Activated CD8-positive, alpha-beta memory T cell treated with anti-CD3 and anti-CD28 coated beads, Interleukin-2, amount 50 U/mL, for 24 hours (primary cell): ENCODE measurements at regions not wholly inside any gene's neighbourhood (a gene's known extent, or its start where the extent isn't known, plus 50 kb on each side); places are given as distances from the start of the nearest gene placed in this dataset.

ENCODE experiments used
- DNase-seq: peaks from one replicate; pipeline ENCODE4 v3.0.0-alpha.2; 2020; ENCODE audit errors: extremely low read depth

DNA sequence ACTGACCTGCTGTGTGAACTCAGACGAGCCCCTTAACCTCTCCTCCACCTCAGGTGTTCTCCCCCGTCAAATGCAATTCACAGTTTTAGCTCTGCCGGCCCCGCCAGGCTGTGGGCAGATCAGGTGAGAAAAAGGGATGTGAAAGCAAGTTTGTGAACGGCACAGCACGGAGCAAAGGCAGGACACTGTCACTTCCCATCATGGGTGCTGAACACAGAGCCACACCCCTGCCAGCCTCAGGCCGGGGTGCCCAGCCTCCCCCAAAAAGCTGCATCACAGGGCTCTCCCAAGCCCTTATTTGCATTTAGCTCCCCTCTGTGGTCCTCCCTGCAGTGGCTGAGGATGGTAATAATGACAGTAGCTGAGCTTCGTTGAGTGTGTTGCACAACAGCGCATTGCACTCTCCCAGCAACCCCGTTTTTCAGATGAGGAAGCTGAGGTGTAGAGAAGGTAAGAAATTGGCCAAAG is 88.8 kb upstream of the TNRC6C start:
- no peak for DNase-seq

- no peak for DNase-seq
Measured at GRCh38 chr17:77872199-77872598, 86.3 kb upstream of the TNRC6C start.

GRCh38 chr17:77872714-77873499 is 85.6 kb upstream of the TNRC6C start:
- DNase-seq, result no peak

DNA sequence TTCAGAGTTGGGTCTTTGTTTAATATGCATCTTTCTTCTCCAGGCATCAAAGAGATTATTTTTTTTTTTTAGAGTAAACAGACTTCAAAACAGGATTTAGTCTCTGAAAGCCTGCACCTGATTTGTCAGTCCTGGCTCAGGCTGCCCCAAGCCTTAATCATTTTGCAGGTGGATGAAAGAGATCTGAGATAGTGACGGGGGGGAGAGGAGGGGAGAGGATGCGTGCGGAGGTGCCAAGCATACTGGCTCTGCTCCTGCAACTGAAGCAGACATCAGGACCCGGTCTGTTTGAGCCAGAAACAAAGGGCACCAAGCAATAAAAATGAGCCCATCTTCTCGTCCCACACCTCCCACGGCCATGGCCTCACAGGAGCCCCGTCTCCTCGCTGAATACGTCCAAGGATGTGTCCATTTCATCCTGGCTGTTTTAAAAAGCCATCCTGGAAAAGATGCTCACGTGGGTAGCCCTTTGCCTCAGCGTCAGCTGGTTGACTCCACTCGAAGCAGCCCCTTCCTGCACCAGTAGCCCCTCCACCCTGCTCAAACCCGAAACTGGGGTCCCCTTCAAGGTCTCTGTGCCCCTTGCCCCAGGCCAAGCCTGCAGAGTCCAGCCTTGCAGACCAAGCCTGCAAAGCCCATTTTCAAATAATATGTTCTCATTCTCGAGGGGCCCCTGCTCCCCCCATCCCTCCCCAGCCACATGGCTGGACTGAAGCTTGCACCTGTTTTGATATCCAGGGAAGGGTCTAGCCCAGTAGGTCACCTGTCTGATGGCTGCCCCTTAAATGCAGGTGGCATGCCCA is 84.8 kb upstream of the TNRC6C start:
- DNase-seq, result no peak

- no peak for DNase-seq
Measured at GRCh38 chr17:77874303-77875050, 84.0 kb upstream of the TNRC6C start.

DNA sequence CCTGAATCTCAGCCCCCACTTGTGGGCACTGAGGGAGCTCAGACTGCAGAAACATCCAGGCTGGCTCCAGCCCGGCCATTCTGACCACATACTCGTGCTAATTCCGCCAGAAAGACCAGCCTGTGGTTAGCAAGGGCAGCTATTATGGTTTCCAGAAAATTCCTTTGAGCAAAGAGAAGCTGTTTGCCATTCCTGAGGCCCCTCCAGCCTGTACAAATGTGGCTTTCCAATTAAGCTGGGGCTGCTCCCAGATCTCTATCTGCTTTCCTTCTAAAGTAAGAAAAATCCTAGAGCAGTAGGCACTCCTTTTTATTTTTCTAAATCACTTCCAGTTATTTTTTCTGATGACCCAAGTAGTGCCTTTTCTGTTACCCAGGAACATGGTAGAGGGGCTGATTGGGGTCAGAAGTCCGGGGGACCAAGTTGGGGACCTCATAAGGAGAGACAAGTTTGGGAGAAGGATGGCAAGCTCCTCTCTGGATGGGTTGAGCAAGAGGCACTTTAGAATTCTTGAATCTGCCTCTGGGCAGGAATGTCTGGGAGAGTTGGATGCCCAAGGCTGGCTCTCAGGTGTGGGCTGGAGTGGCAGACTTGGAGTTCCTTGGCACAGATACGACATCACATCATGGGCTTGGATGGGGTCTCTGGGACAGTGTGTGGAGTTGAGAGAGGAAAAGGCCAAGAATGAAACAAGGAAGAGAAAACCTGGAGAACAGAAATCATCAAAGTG is 83.3 kb upstream of the TNRC6C start:
- no peak for DNase-seq

DNA sequence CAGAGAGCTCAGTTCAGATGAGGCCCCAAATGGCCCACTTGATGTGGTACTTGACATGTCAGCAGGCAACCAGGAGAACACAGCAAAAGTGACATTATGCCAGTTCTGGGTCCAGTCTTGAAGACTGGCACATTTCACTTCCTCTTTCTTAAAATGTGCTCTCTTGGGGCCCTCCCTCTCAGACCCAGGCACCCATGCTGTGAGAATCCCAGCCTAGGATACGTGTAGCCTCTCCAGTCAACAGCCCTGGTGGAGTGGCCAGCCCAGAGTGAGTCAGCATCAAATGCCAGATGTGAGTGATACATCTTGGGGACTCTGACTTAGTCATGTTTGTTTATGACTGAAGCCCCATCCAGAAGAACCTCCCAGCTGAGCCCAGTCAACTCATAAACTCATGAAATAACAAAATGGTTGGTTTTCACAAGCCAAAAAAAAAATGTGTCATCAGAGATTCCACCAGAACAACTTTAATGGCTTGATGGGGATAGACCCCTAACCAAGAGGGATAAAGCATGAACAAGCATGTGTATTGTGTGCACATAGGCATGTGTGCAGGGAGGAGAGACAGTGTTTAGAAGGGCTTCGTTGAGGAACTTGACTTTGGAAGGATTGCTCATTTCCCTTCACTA is 82.5 kb upstream of the TNRC6C start:
- DNase-seq, result no peak

DNA sequence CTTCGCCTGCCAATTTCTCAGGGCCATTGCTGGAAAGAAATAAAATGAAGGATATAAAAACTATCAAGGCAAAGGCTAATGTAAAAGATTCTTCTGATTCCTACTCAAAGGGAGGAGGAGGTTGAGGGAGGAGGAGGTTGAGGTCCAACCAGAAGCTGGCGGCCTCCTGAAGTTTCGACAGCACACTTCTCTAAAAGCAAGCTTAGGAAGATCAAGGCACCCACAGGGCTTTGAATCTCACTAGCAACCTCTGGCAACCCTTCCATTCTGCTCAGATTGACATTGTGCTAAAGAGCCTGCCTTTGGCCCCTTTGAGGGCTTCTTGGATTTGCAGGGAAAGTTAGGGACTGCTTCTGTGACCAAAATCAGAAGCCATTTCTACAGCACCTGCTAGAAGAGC is 81.5 kb upstream of the TNRC6C start:
- no peak for DNase-seq

GRCh38 chr17:77877646-77878355 is 80.7 kb upstream of the TNRC6C start:
- DNase-seq, result no peak

DNA sequence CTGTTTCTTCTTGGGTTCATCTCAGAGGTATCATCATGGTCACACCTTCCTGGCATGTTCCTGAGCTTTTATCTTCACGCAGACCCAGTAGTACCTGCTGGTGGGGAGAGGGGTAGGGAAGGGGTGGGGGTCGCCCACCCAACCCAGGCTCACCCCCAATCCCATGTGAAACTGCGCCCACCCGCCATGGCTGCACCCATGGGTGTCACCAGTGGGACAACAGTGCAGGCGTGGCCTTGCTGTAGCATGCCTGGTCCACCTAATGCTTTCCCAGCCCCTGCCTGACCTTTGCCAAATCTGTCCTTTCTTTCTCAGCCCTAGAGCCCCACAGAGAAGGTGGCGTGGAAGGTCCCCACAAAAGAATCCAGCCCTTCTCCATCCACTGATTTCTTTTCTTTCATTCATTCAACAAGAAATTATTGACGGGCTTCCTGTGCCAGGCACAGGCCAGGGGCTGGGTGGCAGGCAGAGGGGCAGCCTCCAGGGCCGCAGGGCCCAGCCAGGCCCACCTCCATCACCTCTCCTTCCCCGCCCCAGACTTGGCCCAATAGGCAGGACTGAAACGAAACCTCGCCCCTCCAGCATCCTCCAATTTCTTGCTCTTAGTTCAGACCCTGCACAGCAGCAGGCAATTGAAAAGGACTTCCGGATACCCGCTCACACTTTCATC is 79.1 kb upstream of the TNRC6C start:
- DNase-seq, result no peak

GRCh38 chr17:77879896-77880280 is 78.6 kb upstream of the TNRC6C start:
- no peak for DNase-seq

- no peak for DNase-seq
Measured at GRCh38 chr17:77880711-77881450, 77.6 kb upstream of the TNRC6C start.

DNA sequence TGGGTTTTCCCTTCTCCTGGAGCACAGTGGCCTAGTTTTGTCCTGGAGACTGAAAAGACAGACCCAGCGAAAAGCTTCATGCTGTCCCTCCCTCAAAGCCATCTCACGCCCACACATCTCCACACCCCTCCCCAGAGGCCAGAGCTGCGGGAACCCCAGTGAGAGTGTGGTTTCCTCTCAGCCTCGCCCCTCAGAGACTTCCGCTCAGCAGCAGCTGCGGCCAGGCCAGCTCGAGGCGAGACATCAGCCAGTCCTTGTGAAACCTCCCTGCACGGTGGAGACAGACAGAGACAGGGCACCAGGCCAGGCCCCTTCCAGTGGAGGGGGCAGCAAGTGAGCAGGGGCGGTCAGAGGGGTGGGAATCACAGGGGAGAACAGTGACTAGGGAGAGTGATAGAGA is 77.0 kb upstream of the TNRC6C start:
- DNase-seq, result no peak

GRCh38 chr17:77882040-77882439 is 76.5 kb upstream of the TNRC6C start:
- DNase-seq, result no peak

DNA sequence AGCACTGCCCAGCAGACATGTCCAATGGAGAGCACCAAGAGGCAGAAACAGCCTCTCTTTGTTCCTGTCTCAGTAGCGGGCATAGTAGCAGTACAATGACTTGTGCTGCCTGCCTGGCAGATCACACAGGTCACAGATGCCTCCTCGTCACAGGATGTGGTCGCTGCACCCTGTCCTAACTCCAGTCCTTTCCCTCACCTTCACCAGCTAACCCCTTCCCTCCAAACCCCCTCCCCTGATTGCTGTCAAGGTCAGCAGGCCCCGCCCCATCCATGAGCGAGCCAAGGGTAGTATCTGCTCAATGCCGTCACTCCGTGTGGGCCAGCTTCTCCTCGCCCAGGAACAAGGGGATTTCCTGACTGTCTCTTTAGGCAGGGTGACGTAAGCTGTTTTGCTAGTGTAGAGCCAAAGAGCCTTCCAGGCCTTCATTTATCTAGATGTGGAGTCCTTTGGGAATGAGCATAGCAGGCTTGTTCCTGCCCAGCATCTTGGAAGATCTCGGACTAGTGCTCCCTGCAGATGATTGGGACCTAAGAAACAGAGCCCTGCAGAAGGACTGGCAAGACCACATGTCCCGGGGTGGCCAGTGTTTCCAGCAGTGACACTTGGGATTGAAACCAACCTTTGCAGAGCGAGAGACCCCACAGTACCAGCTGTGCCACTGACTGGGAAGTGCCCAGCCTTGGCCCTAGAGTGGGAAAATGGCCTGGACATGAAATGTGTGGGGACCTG is 75.9 kb upstream of the TNRC6C start:
- peak; percentile 44 for DNase-seq

DNA sequence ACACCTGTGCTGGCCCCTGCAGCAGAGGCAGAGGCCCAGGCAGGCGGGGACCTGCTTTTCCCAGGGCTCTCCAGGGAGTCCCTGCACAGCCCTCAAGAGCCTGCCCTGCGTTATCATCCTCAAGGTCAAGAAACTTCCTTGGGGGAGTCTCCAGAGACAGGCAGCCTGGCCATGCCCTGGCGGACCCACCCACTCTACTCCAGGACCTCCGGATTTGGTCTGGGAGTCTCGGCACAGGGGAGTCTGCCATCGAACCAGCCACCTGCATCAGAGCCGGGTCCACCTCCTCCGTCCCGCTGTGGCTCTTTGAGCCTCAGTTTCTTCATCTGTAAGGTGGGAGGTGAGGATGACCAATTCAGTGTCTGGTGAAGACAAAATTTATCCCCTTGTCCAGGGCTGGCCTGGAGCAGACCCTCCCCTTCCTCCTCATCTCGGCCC is 75.3 kb upstream of the TNRC6C start:
- no peak for DNase-seq

DNA sequence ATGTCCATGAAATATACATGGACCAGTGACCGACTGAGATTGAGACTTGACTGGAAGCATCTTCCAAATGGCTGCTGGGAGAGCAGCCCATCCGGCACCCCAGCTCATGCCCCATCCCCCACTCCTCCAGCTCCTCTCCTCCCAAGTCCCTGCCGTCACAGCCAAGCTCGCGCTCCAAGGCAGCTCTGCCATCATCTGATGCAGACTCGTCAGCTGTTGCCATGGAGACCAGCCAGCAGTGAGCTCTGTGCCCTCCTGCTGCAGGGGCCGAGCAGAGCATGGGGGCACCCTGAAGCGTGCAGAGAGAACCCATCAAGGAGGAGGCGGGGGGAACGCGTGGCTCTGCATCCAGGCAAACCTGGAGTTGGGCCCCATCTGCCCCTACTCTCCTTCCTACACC is 74.5 kb upstream of the TNRC6C start:
- no peak for DNase-seq

DNA sequence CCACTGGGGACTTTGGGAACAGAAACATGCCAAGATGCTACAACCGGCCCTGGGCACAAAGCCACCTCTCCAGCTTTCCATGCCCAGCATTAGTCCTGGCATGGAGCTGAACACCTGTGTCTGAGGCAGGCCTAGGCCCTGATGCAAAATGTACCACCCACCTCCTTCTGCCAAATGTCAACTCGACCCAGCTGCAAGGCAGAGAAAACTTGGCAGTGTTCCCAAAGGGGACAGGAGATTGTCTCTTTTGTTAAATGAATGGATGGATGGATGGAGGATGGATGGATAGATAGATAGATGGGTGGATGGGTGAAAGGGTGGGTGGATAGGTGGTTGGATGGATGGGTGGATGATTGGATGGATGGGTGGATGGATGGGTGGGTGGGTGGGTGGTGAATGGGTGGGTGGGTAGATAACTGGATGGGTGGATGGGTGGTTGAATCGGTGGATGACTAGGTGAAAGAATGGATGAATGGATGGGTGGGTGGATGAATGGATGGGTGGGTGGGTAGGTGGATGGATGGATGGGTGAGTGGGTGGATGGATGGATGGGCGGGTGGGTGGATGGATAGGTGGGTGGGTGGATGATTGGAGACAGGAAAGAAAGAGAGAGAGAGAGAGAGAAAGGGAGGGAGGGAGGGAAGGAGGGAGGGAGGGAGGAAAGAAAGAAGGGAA is 73.4 kb upstream of the TNRC6C start:
- DNase-seq, result no peak
